ENCODE measurements at regions not wholly inside any gene's neighbourhood (a gene's known extent, or its start where the extent isn't known, plus 50 kb on each side); places are given as distances from the start of the nearest gene placed in this dataset.
"Not testable (repeated sequence)": the region's sequence is repeated elsewhere in the genome, so short reads cannot be mapped to it uniquely, and the experiment has no call there.

GRCh38 chr4:23956601-23957364 is 66.9 kb upstream of the PPARGC1A start:
- no peak for DNase-seq (ENCODE audit: low spot score)
- intact Hi-C loops (cut with micrococcal nuclease) = no loop called here
- Mint-ChIP-seq H3K36me3 (ENCODE audit: low read depth) (no peaks in the 10 kb centered on the region), H3K4me1 (ENCODE audit: low read depth) (no peaks in the 10 kb centered on the region), H3K27me3 (ENCODE audit: insufficient read depth) (no peaks in the 10 kb centered on the region), H3K27ac (no peak overlapping the region), H3K4me3 (no peak overlapping the region), H3K9me3 (peaks cover 7% of the 10 kb centered on the region)

- H3K9me3 Mint-ChIP-seq = peaks cover 9% of the 10 kb centered on the region
- no peaks in the 10 kb centered on the region for H3K36me3 Mint-ChIP-seq (ENCODE audit: low read depth)
- intact Hi-C loops (cut with micrococcal nuclease) = no loop called here
- no peak overlapping the region for H3K27ac Mint-ChIP-seq
- H3K4me1 Mint-ChIP-seq (ENCODE audit: low read depth) = no peaks in the 10 kb centered on the region
- H3K4me3 Mint-ChIP-seq = no peak overlapping the region
- DNase-seq (ENCODE audit: low spot score) = no peak
- H3K27me3 Mint-ChIP-seq (ENCODE audit: insufficient read depth) = no peaks in the 10 kb centered on the region
These were observed 62.4 kb upstream of the PPARGC1A start for GRCh38 chr4:23952258-23952657.

- no peaks in the 10 kb centered on the region for H3K4me1 Mint-ChIP-seq (ENCODE audit: low read depth)
- H3K4me3 Mint-ChIP-seq = no peak overlapping the region
- no peaks in the 10 kb centered on the region for H3K36me3 Mint-ChIP-seq (ENCODE audit: low read depth)
- intact Hi-C loops (cut with micrococcal nuclease) = no loop called here
- no peak overlapping the region for H3K27ac Mint-ChIP-seq
- DNase-seq (ENCODE audit: low spot score) = no peak
- H3K27me3 Mint-ChIP-seq (ENCODE audit: insufficient read depth) = no peaks in the 10 kb centered on the region
- H3K9me3 Mint-ChIP-seq = peaks cover 5% of the 10 kb centered on the region
These were observed 58.0 kb upstream of the PPARGC1A start for GRCh38 chr4:23947826-23948225.

- Mint-ChIP-seq H3K4me1 (ENCODE audit: low read depth) (no peaks in the 10 kb centered on the region), H3K36me3 (ENCODE audit: low read depth) (no peaks in the 10 kb centered on the region), H3K27ac (no peak overlapping the region), H3K4me3 (no peak overlapping the region), H3K9me3 (no peaks in the 10 kb centered on the region), H3K27me3 (ENCODE audit: insufficient read depth) (no peaks in the 10 kb centered on the region)
- intact Hi-C loops (cut with micrococcal nuclease) = no loop called here
- no peak for DNase-seq (ENCODE audit: low spot score)
These were observed 56.5 kb upstream of the PPARGC1A start for GRCh38 chr4:23946299-23946698.

- Mint-ChIP-seq H3K27me3 (ENCODE audit: insufficient read depth) (no peaks in the 10 kb centered on the region), H3K4me1 (ENCODE audit: low read depth) (no peaks in the 10 kb centered on the region), H3K4me3 (no peak overlapping the region), H3K36me3 (ENCODE audit: low read depth) (no peaks in the 10 kb centered on the region), H3K9me3 (no peaks in the 10 kb centered on the region), H3K27ac (no peak overlapping the region)
- no peak for DNase-seq (ENCODE audit: low spot score)
- intact Hi-C loops (cut with micrococcal nuclease) = no loop called here
These were observed 55.7 kb upstream of the PPARGC1A start for GRCh38 chr4:23945451-23946017.

- H3K9me3 Mint-ChIP-seq; H3K27ac Mint-ChIP-seq; H3K36me3 Mint-ChIP-seq (ENCODE audit: low read depth); H3K4me3 Mint-ChIP-seq; H3K4me1 Mint-ChIP-seq (ENCODE audit: low read depth); DNase-seq (ENCODE audit: low spot score); intact Hi-C loops (cut with micrococcal nuclease); H3K27me3 Mint-ChIP-seq (ENCODE audit: insufficient read depth): not testable (repeated sequence)
These were observed 54.7 kb upstream of the PPARGC1A start for GRCh38 chr4:23944556-23944955.

GRCh38 chr4:23943478-23943877 is 53.6 kb upstream of the PPARGC1A start:
- DNase-seq (ENCODE audit: low spot score) = no peak
- intact Hi-C loops (cut with micrococcal nuclease) = no loop called here
- Mint-ChIP-seq H3K27me3 (ENCODE audit: insufficient read depth) (no peaks in the 10 kb centered on the region), H3K4me1 (ENCODE audit: low read depth) (no peaks in the 10 kb centered on the region), H3K36me3 (ENCODE audit: low read depth) (no peaks in the 10 kb centered on the region), H3K4me3 (no peak overlapping the region), H3K27ac (no peak overlapping the region), H3K9me3 (no peaks in the 10 kb centered on the region)

GRCh38 chr4:23942471-23942870 is 52.6 kb upstream of the PPARGC1A start:
- no peaks in the 10 kb centered on the region for H3K27me3 Mint-ChIP-seq (ENCODE audit: insufficient read depth)
- H3K4me1 Mint-ChIP-seq (ENCODE audit: low read depth) = no peaks in the 10 kb centered on the region
- intact Hi-C loops (cut with micrococcal nuclease) = no loop called here
- H3K36me3 Mint-ChIP-seq (ENCODE audit: low read depth) = no peaks in the 10 kb centered on the region
- no peak overlapping the region for H3K27ac Mint-ChIP-seq
- H3K9me3 Mint-ChIP-seq = no peaks in the 10 kb centered on the region
- DNase-seq (ENCODE audit: low spot score) = no peak
- H3K4me3 Mint-ChIP-seq = no peak overlapping the region
